GM23248 (cell line): ENCODE measurements at regions not wholly inside any gene's neighbourhood (a gene's known extent, or its start where the extent isn't known, plus 50 kb on each side); places are given as distances from the start of the nearest gene placed in this dataset.

Experiments used
- EZH2 ChIP-seq: fragments of 200-600 bp; sonication (generic); IDR thresholded peaks from 2 replicates; pipeline ENCODE4 v1.6.1; 2018; ENCODE audit warnings: antibody characterized with exemption, mild to moderate bottlenecking; ENCODE audit not compliant: insufficient read depth, poor library complexity, severe bottlenecking
- EZH2phosphoT487 ChIP-seq: fragments of 200-600 bp; sonication (generic); IDR thresholded peaks from 2 replicates; pipeline ENCODE4 v1.6.1; 2018; ENCODE audit warnings: antibody characterized with exemption, moderate library complexity, mild to moderate bottlenecking, low read depth; ENCODE audit not compliant: insufficient read depth

GRCh38 chr13:71149498-71150363 is 717.3 kb downstream of the DACH1 start:
- TF ChIP-seq EZH2 (no peak), EZH2phosphoT487 (no peak)
